Hematopoietic multipotent progenitor cell treated with erythropoietin and hydrocortisone succinate and interleukin-3 and kit ligand, for 8 days (in vitro differentiated cells): ENCODE measurements at regions not wholly inside any gene's neighbourhood (a gene's known extent, or its start where the extent isn't known, plus 50 kb on each side); places are given as distances from the start of the nearest gene placed in this dataset.

ENCODE experiments used
- DNase-seq: peaks from one replicate; pipeline ENCODE4 v3.0.0-alpha.2; 2015

GRCh38 chr11:108994887-108995286 lies 330.0 kb downstream of the DDX10 start:
- DNase-seq, result peak; percentile 1

GRCh38 chr11:108997826-108998225 lies 333.0 kb downstream of the DDX10 start:
- DNase-seq, result no peak

- DNase-seq, result no peak
Measured at GRCh38 chr11:109000531-109000930, 335.7 kb downstream of the DDX10 start.

GRCh38 chr11:109001585-109001984 lies 336.7 kb downstream of the DDX10 start:
- no peak for DNase-seq

- DNase-seq, result no peak
Measured at GRCh38 chr11:109012991-109013390, 348.1 kb downstream of the DDX10 start.

GRCh38 chr11:109015283-109015682 lies 350.4 kb downstream of the DDX10 start:
- DNase-seq, result no peak

- no peak for DNase-seq
Measured at GRCh38 chr11:109016724-109017123, 351.9 kb downstream of the DDX10 start.

- no peak for DNase-seq
Measured at GRCh38 chr11:109017489-109017888, 352.6 kb downstream of the DDX10 start.

GRCh38 chr11:109018639-109019038 lies 353.8 kb downstream of the DDX10 start:
- DNase-seq, result no peak

- no peak for DNase-seq
Measured at GRCh38 chr11:109019342-109019936, 354.6 kb downstream of the DDX10 start.

- no peak for DNase-seq
Measured at GRCh38 chr11:109023036-109023435, 358.2 kb downstream of the DDX10 start.

GRCh38 chr11:109026891-109027489 lies 362.1 kb downstream of the DDX10 start:
- no peak for DNase-seq

GRCh38 chr11:109027851-109028250 lies 363.0 kb downstream of the DDX10 start:
- DNase-seq, result no peak

- no peak for DNase-seq
Measured at GRCh38 chr11:109029927-109030326, 365.1 kb downstream of the DDX10 start.

GRCh38 chr11:109033627-109034338 lies 368.9 kb downstream of the DDX10 start:
- no peak for DNase-seq

- DNase-seq, result no peak
Measured at GRCh38 chr11:109034339-109034696, 369.4 kb downstream of the DDX10 start.

GRCh38 chr11:109035284-109035683 lies 370.4 kb downstream of the DDX10 start:
- no peak for DNase-seq

- no peak for DNase-seq
Measured at GRCh38 chr11:109036011-109036410, 371.1 kb downstream of the DDX10 start.

GRCh38 chr11:109037856-109038780 lies 373.2 kb downstream of the DDX10 start:
- DNase-seq, result no peak

GRCh38 chr11:109039611-109040010 lies 374.7 kb downstream of the DDX10 start:
- DNase-seq, result no peak

GRCh38 chr11:109040303-109040702 lies 375.4 kb downstream of the DDX10 start:
- DNase-seq, result no peak

- no peak for DNase-seq
Measured at GRCh38 chr11:109041876-109042275, 377.0 kb downstream of the DDX10 start.

- DNase-seq, result no peak
Measured at GRCh38 chr11:109043315-109043714, 378.4 kb downstream of the DDX10 start.
